ENCODE measurements at regions not wholly inside any gene's neighbourhood (a gene's known extent, or its start where the extent isn't known, plus 50 kb on each side); places are given as distances from the start of the nearest gene placed in this dataset.

- Histone ChIP-seq H3K27ac (peak overlapping the region; percentile 7; the same call in 1 of the 2 replicates), H3K27me3 (ENCODE audit: insufficient read depth, low read depth) (no peaks in the 10 kb centered on the region), H3K4me3 (no peak overlapping the region), H3K4me1 (replicated peaks; ENCODE audit: insufficient read depth) (peaks cover 24% of the 10 kb centered on the region), H3K9me3 (ENCODE audit: insufficient read depth, low read depth) (no peaks in the 10 kb centered on the region), H3F3A (ENCODE audit: insufficient read depth, low read depth) (peaks cover 10% of the 10 kb centered on the region; the same call in 1 of the 2 replicates), H3K4me2 (peak overlapping the region; percentile 35), H3K79me2 (ENCODE audit: low read depth) (no peaks in the 10 kb centered on the region), H3K9me2 (ENCODE audit: insufficient read depth) (no peaks in the 10 kb centered on the region), H3K36me3 (ENCODE audit: low read depth) (no peaks in the 10 kb centered on the region), H2AFZ (no peak overlapping the region), H4K20me1 (ENCODE audit: insufficient read depth) (no peaks in the 10 kb centered on the region)
- BruUV-seq (replicated peaks): no TSS peak
- intact Hi-C loops (cut with micrococcal nuclease; ENCODE audit: unreplicated experiment): loop anchor here (10.0 kb wide), 1 partner anchor 187 kb away; no protein-coding TSS in a partner anchor
- DNase-seq: peak; percentile 53 to 86
- ChIA-PET POLR2A (ENCODE audit: unreplicated experiment) (no interaction called here), CTCF (no interaction called here)
- TF ChIP-seq CTCF (conservative IDR thresholded peaks at IDR 0.05) (no peak), EZH2 (IDR thresholded peaks at IDR 0.05; ENCODE audit: low read depth) (no peak)
Observed at GRCh38 chr11:100562128-100562527, 125.0 kb upstream of the ARHGAP42 start.

GRCh38 chr11:100563541-100564280 is 123.4 kb upstream of the ARHGAP42 start:
- TF ChIP-seq EZH2 (IDR thresholded peaks at IDR 0.05; ENCODE audit: low read depth): no peak
- no peak for TF ChIP-seq CTCF (conservative IDR thresholded peaks at IDR 0.05)
- intact Hi-C loops (cut with micrococcal nuclease; ENCODE audit: unreplicated experiment): loop anchor here (10.0 kb wide), 1 partner anchor 189 kb away; no protein-coding TSS in a partner anchor
- Histone ChIP-seq H4K20me1 (ENCODE audit: insufficient read depth) (no peaks in the 10 kb centered on the region), H3K9me2 (ENCODE audit: insufficient read depth) (no peaks in the 10 kb centered on the region), H2AFZ (no peak overlapping the region), H3K27me3 (ENCODE audit: insufficient read depth, low read depth) (no peaks in the 10 kb centered on the region), H3K27ac (no peak overlapping the region), H3F3A (ENCODE audit: insufficient read depth, low read depth) (peaks cover 10% of the 10 kb centered on the region; the same call in 1 of the 2 replicates), H3K36me3 (ENCODE audit: low read depth) (no peaks in the 10 kb centered on the region), H3K4me1 (replicated peaks; ENCODE audit: insufficient read depth) (peaks cover 21% of the 10 kb centered on the region), H3K4me3 (no peak overlapping the region), H3K4me2 (no peak overlapping the region), H3K79me2 (ENCODE audit: low read depth) (no peaks in the 10 kb centered on the region), H3K9me3 (ENCODE audit: insufficient read depth, low read depth) (no peaks in the 10 kb centered on the region)
- CTCF ChIA-PET: no interaction called here
- DNase-seq: no peak
- no TSS peak for BruUV-seq (replicated peaks)
- POLR2A ChIA-PET (ENCODE audit: unreplicated experiment): no interaction called here

GRCh38 chr11:100573911-100574513 is 113.1 kb upstream of the ARHGAP42 start:
- no peaks in the 10 kb centered on the region; the same call in 1 of the 2 replicates for H3K9me2 ChIP-seq (ENCODE audit: insufficient read depth)
- H4K20me1 ChIP-seq (ENCODE audit: insufficient read depth): no peaks in the 10 kb centered on the region; the same call in 1 of the 2 replicates
- no peaks in the 10 kb centered on the region for H3K79me2 ChIP-seq (ENCODE audit: low read depth)
- TF ChIP-seq EZH2 (IDR thresholded peaks at IDR 0.05; ENCODE audit: low read depth) (no peak), CTCF (conservative IDR thresholded peaks at IDR 0.05) (no peak)
- no peak overlapping the region for H3K4me2 ChIP-seq
- H3K4me3 ChIP-seq: no peak overlapping the region
- no peak for DNase-seq
- H3F3A ChIP-seq (ENCODE audit: insufficient read depth, low read depth): no peaks in the 10 kb centered on the region
- CTCF ChIA-PET: no interaction called here
- peak overlapping the region; percentile 55; the same call in 1 of the 2 replicates for H2AFZ ChIP-seq
- no peak overlapping the region for H3K27ac ChIP-seq
- POLR2A ChIA-PET (ENCODE audit: unreplicated experiment): no interaction called here
- no TSS peak for BruUV-seq (replicated peaks)
- H3K27me3 ChIP-seq (ENCODE audit: insufficient read depth, low read depth): no peaks in the 10 kb centered on the region
- H3K36me3 ChIP-seq (ENCODE audit: low read depth): no peaks in the 10 kb centered on the region
- H3K4me1 ChIP-seq (replicated peaks; ENCODE audit: insufficient read depth): peaks cover 5% of the 10 kb centered on the region
- intact Hi-C loops (cut with micrococcal nuclease; ENCODE audit: unreplicated experiment): loop anchor here (10.0 kb wide), 1 partner anchor 1549 kb away; the partner anchor contains the start of gene CNTN5
- H3K9me3 ChIP-seq (ENCODE audit: insufficient read depth, low read depth): no peaks in the 10 kb centered on the region
